NCI-H2196 treated with DMSO at 0.1 percent for 48 hours (cell line): ENCODE measurements at regions not wholly inside any gene's neighbourhood (a gene's known extent, or its start where the extent isn't known, plus 50 kb on each side); places are given as distances from the start of the nearest gene placed in this dataset.
"Not testable (repeated sequence)": the region's sequence is repeated elsewhere in the genome, so short reads cannot be mapped to it uniquely, and the experiment has no call there.

Experiments
- DNase-seq: peaks from one replicate; lab custom pipeline; 2025; ENCODE audit not compliant: unreplicated experiment; lab: John Stamatoyannopoulos, UW

GRCh38 chr6:1156411-1156810 is 155.5 kb upstream of the FOXQ1 start:
- not testable (repeated sequence) for DNase-seq

GRCh38 chr6:1153696-1154245 is 158.1 kb upstream of the FOXQ1 start:
- DNase-seq: no peak

- DNase-seq: no peak
These were observed 165.4 kb upstream of the FOXQ1 start for GRCh38 chr6:1146500-1146899.

GRCh38 chr6:1145768-1146218 is 166.1 kb upstream of the FOXQ1 start:
- no peak for DNase-seq

GRCh38 chr6:1144842-1145767 is 166.8 kb upstream of the FOXQ1 start:
- DNase-seq: no peak

GRCh38 chr6:1143655-1144054 is 168.2 kb upstream of the FOXQ1 start:
- DNase-seq: no peak

GRCh38 chr6:1139155-1139890 is 172.6 kb upstream of the FOXQ1 start:
- DNase-seq: no peak

GRCh38 chr6:1137849-1138248 is 174.0 kb upstream of the FOXQ1 start:
- no peak for DNase-seq

GRCh38 chr6:1136827-1137226 is 175.1 kb upstream of the FOXQ1 start:
- no peak for DNase-seq

GRCh38 chr6:1136415-1136774 is 175.5 kb upstream of the FOXQ1 start:
- no peak for DNase-seq

GRCh38 chr6:1135726-1136414 is 176.0 kb upstream of the FOXQ1 start:
- no peak for DNase-seq

- no peak for DNase-seq
These were observed 180.4 kb upstream of the FOXQ1 start for GRCh38 chr6:1131285-1132079.

GRCh38 chr6:1130709-1131108 is 181.2 kb upstream of the FOXQ1 start:
- DNase-seq: no peak

GRCh38 chr6:1129131-1129530 is 182.8 kb upstream of the FOXQ1 start:
- no peak for DNase-seq

- no peak for DNase-seq
These were observed 184.2 kb upstream of the FOXQ1 start for GRCh38 chr6:1127597-1128288.

GRCh38 chr6:1127129-1127528 is 184.8 kb upstream of the FOXQ1 start:
- no peak for DNase-seq

- no peak for DNase-seq
These were observed 185.9 kb upstream of the FOXQ1 start for GRCh38 chr6:1126036-1126435.

- DNase-seq: no peak
These were observed 186.6 kb upstream of the FOXQ1 start for GRCh38 chr6:1125297-1125696.

- no peak for DNase-seq
These were observed 187.0 kb upstream of the FOXQ1 start for GRCh38 chr6:1124885-1125284.
